ENCODE measurements at regions not wholly inside any gene's neighbourhood (a gene's known extent, or its start where the extent isn't known, plus 50 kb on each side); places are given as distances from the start of the nearest gene placed in this dataset.
"Not testable (repeated sequence)": the region's sequence is repeated elsewhere in the genome, so short reads cannot be mapped to it uniquely, and the experiment has no call there.

DNA sequence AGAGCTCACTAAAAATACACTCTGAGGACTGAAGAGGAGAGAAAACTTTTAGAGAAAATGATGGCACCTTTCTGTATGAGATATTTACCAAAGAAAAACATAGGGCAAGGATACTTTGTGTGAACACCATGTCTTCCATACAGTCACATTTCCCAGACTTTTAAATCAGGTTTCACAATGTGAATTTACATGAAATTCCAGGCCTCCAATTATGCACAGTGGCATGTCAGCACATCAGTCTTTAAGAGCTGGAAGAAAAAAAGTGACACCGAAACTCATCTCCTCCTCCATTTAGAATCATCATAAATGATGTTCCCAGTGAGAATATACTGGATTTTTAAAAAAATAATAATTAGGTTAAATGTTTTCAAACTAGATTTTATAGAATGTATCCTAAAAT lies 232.2 kb upstream of the UBASH3B start:
- H3K27me3 Mint-ChIP-seq (ENCODE audit: low read depth): no peaks in the 10 kb centered on the region
- H3K4me1 Mint-ChIP-seq (ENCODE audit: low read depth): no peaks in the 10 kb centered on the region
- no peak overlapping the region for H3K4me3 Mint-ChIP-seq
- H3K9me3 Mint-ChIP-seq: no peaks in the 10 kb centered on the region
- ATAC-seq (replicated peaks in 1 of 2) (no peak), DNase-seq (no peak)
- H3K36me3 Mint-ChIP-seq (ENCODE audit: insufficient read depth in 2 of 2): no peaks in the 10 kb centered on the region
- H3K27ac Mint-ChIP-seq: no peak overlapping the region

DNA sequence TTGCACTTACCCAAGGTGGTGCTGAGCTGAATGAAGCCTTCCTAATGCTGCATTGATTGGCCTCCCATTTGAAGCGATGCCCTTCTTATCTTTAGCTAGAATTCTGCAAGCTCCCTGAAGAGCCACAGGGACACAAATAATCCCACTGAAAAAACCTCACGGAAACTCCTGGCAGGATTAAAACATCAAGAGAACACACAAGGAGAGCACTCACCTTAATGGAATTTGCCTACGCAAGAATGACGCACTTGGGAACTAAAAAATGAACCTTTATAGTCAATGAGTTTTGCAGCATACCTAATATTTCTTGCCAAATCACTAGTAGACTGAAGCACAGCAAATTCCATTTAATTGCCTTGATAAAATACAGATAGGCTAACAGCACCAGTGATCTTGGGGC lies 232.8 kb upstream of the UBASH3B start:
- Mint-ChIP-seq H3K27ac (no peak overlapping the region), H3K4me1 (ENCODE audit: low read depth) (no peaks in the 10 kb centered on the region), H3K9me3 (no peaks in the 10 kb centered on the region), H3K4me3 (no peak overlapping the region), H3K27me3 (ENCODE audit: low read depth) (no peaks in the 10 kb centered on the region), H3K36me3 (ENCODE audit: insufficient read depth in 2 of 2) (no peaks in the 10 kb centered on the region)
- no peak for ATAC-seq (replicated peaks in 1 of 2)
- no peak for DNase-seq

DNA sequence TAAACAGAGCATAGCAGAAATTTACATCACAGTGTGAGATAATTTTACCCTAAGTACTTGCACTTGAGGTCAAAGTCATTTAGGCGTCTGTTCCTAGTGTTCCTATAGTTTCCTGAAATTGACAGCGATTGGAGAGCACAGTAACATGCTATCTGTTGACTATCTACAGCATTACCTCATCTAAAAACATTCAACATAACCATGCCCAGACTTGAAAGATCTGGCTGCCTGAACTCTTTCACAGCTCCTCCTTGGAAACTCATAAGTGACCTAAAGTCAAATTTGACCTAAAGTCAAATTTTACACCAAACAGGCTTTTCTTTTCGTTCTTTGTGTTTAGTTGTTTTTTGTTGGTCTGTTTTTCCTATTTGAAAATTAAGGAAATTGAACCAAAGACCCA lies 233.8 kb upstream of the UBASH3B start:
- DNase-seq (no peak), ATAC-seq (replicated peaks in 1 of 2) (no peak)
- H3K9me3 Mint-ChIP-seq: no peaks in the 10 kb centered on the region
- no peak overlapping the region for H3K27ac Mint-ChIP-seq
- H3K4me1 Mint-ChIP-seq (ENCODE audit: low read depth): no peaks in the 10 kb centered on the region
- H3K36me3 Mint-ChIP-seq (ENCODE audit: insufficient read depth in 2 of 2): no peaks in the 10 kb centered on the region
- H3K4me3 Mint-ChIP-seq: no peak overlapping the region
- H3K27me3 Mint-ChIP-seq (ENCODE audit: low read depth): no peaks in the 10 kb centered on the region

DNA sequence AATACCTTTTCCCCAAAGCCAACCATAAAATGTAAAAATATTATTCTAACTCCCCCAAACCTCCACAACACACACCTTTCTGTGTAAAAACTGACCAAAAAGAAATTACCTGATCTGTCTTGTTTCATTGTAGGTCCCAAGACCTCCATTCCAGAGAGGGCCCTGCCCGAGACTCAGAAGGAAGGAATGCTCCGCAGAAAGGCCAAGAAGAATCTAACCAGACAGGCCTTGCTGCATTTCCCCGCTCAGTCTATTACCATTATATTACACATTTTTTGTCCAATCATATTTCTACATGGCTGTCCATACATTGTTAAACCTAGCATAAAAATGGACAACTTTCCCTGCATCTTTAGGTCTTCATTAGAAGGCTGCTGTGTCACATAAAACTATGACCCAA lies 237.5 kb upstream of the UBASH3B start:
- no peak for ATAC-seq (replicated peaks in 1 of 2)
- Mint-ChIP-seq H3K27me3 (ENCODE audit: low read depth) (no peaks in the 10 kb centered on the region), H3K4me3 (no peak overlapping the region), H3K9me3 (peaks cover 3 to 5% of the 10 kb centered on the region in 2 donors), H3K27ac (no peak overlapping the region), H3K4me1 (ENCODE audit: low read depth) (no peaks in the 10 kb centered on the region), H3K36me3 (ENCODE audit: insufficient read depth in 2 of 2) (no peaks in the 10 kb centered on the region)
- DNase-seq: no peak

DNA sequence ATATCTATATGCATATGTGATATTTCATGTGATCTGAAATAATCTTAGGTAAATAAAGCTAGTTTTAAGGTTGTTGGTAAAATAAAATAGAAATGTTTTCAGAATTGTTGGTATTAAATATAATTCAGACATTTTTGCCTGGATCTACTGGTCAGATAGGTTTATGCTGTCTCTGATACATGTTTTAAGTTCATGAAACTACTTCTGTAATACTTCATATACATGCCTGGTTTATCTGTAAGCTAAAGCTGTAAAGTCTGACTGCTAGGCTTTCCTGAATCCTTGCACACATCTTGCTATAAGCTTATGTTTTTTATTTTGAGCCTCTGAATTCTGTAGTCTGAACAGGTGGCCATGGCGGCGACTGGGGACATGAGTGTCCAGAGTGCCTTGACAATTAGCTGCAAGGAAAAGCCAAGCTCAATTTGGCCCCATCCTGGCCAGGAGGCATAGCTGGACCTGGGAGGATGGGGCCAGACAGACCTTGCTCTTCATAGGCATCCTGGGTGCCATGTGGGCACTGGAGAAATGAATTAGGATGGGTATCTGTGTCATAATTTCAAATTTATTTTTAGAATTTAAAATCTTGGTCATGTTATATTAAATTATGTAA lies 241.0 kb upstream of the UBASH3B start:
- Mint-ChIP-seq H3K27ac (no peak overlapping the region), H3K27me3 (ENCODE audit: low read depth) (peaks cover 12% of the 10 kb centered on the region), H3K4me3 (no peak overlapping the region), H3K36me3 (ENCODE audit: insufficient read depth in 2 of 2) (no peaks in the 10 kb centered on the region), H3K9me3 (peaks cover 3 to 7% of the 10 kb centered on the region in 2 donors), H3K4me1 (ENCODE audit: low read depth) (no peaks in the 10 kb centered on the region)
- ATAC-seq (replicated peaks in 1 of 2) (no peak), DNase-seq (no peak)

DNA sequence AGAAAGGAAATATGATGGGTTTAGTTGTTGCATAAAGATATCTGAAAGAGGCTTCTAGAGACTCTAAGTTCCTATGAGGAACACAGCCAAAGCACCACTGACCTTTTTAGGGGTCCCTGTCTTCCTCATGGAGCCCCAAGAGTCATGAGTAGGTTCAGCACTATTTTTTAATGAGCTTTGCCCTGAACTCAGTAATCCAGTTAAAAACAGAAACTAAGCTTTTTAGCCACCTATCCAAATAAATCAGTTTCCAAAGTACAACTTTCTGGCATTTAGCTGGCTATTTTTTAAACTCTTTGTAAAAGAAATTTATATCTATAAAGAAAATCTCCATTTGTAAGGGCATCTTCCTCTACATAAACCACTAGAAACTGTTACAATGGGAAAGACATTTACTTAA lies 241.8 kb upstream of the UBASH3B start:
- Mint-ChIP-seq H3K9me3 (peaks cover 3 to 7% of the 10 kb centered on the region in 2 donors), H3K27ac (no peak overlapping the region), H3K36me3 (ENCODE audit: insufficient read depth in 2 of 2) (no peaks in the 10 kb centered on the region), H3K4me1 (ENCODE audit: low read depth) (no peaks in the 10 kb centered on the region), H3K4me3 (no peak overlapping the region), H3K27me3 (ENCODE audit: low read depth) (peaks cover 14% of the 10 kb centered on the region)
- DNase-seq (no peak), ATAC-seq (replicated peaks in 1 of 2) (no peak)

DNA sequence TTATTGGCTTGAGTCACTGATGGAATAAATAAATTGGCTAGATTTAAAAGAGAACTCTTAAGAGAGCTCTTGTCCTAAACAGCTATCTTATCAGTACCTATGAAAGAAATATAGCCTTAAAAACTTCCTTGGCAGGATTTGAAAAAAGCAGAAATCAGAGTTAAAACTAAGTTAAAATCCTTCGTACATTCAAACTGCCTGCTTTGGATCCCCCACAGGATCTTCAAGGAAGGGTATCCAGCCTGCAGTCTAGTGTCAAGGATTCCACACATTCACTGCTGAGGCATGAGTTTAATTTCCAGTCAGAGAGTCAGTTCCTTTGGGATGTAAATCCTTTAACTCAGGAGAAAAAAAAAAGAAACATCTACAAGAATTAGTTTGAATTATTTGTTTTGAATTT lies 242.9 kb upstream of the UBASH3B start:
- Mint-ChIP-seq H3K27ac (no peak overlapping the region), H3K4me1 (ENCODE audit: low read depth) (no peaks in the 10 kb centered on the region), H3K4me3 (no peak overlapping the region), H3K9me3 (peaks cover 3 to 7% of the 10 kb centered on the region in 2 donors), H3K27me3 (ENCODE audit: low read depth) (peaks cover 20% of the 10 kb centered on the region), H3K36me3 (ENCODE audit: insufficient read depth in 2 of 2) (no peaks in the 10 kb centered on the region)
- ATAC-seq (replicated peaks in 1 of 2) (no peak), DNase-seq (no peak)

DNA sequence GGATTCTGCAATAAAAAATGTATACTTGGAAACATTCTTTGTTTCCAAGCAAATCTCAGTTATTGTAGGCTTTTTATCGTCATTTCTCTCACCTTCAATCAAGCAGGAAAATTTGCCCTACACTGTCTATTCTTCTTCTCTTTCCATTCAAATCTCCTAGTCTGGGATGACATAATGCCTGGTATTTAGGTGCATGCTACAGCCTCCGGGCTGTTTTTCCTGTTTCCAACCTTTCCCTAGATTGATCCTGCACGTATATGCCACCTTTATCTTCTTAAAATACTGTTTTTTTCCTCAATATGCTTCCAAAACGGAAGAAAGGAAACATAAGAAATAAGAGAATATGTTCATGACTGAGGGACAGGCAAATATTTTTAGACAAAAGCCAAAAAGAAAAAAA lies 249.1 kb upstream of the UBASH3B start:
- Mint-ChIP-seq H3K4me1 (ENCODE audit: low read depth) (no peaks in the 10 kb centered on the region), H3K27me3 (ENCODE audit: low read depth) (peaks cover 20% of the 10 kb centered on the region), H3K36me3 (ENCODE audit: insufficient read depth in 2 of 2) (no peaks in the 10 kb centered on the region), H3K9me3 (peaks cover 0 to 5% of the 10 kb centered on the region in 2 donors), H3K4me3 (no peak overlapping the region), H3K27ac (no peak overlapping the region)
- no peak for ATAC-seq (replicated peaks in 1 of 2)
- DNase-seq: no peak

DNA sequence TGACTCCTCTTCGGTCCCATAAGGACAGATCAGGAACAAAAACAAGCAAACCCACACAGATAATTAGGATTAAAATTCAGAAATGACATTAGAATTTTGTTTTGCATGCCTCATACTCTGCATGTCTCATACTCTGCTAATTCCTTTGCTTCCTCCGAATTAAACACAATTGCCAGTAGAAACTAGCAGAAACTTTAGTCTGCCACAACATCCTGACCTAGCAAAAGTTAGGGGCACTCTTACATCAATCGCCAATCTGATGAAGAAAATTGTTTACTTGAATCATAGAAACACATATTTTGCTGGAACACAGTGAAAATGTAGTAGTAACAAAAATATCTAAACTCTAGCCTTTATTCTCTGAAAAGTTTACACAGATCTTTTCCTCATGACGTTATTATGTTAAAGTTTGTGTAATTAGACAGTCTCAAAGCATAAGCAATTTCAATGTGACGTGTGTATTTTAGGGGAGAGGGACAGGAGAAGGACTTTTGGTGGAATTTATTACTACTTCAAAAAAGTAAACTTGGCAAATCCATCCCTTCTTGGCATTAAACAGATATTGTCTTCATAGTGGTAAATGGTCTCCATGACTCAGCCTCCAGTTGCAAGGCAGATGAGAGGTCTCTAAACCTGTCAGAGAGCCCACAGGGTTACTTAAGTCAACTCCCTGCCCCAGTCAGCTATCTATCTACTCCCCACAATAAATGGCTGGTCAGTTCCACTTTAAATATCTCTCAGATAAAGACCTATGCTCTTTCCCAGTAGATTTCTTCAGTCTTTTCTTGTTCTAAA lies 249.8 kb upstream of the UBASH3B start:
- Mint-ChIP-seq H3K4me1 (ENCODE audit: low read depth) (no peaks in the 10 kb centered on the region), H3K9me3 (peaks cover 0 to 5% of the 10 kb centered on the region in 2 donors)
- DNase-seq: no peak

DNA sequence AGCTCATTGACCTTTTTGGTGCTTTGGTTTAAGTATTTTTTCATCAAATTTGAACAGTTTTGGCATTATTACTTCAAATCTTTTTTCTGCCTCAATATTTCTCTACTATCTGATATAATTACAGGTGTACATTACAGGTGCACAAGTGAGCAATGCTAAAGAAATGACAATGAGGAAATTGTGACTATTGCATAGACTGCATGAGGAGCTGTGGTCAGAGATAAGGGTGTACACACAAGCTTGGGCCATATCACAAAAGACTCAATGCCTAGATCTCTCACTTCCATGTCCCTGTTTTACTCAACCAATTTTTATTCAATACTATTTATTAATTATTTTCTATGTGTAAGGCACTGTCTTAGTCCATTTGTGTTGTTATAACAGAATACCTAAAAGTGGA lies 251.0 kb upstream of the UBASH3B start:
- Mint-ChIP-seq H3K27me3 (ENCODE audit: low read depth) (peaks cover 7% of the 10 kb centered on the region), H3K4me3 (no peak overlapping the region), H3K9me3 (peaks cover 0 to 5% of the 10 kb centered on the region in 2 donors), H3K27ac (no peak overlapping the region), H3K36me3 (ENCODE audit: insufficient read depth in 2 of 2) (no peaks in the 10 kb centered on the region), H3K4me1 (ENCODE audit: low read depth) (peaks cover 3% of the 10 kb centered on the region)
- DNase-seq: no peak
- no peak for ATAC-seq (replicated peaks in 1 of 2)

More for the DNA sequence above, 249.8 kb upstream of the UBASH3B start:
- no peaks in the 10 kb centered on the region for H3K36me3 Mint-ChIP-seq (ENCODE audit: insufficient read depth in 2 of 2)
- ATAC-seq (replicated peaks in 1 of 2): no peak
- H3K27ac Mint-ChIP-seq: no peak overlapping the region
- no peak overlapping the region for H3K4me3 Mint-ChIP-seq
- peaks cover 17% of the 10 kb centered on the region for H3K27me3 Mint-ChIP-seq (ENCODE audit: low read depth)

DNA sequence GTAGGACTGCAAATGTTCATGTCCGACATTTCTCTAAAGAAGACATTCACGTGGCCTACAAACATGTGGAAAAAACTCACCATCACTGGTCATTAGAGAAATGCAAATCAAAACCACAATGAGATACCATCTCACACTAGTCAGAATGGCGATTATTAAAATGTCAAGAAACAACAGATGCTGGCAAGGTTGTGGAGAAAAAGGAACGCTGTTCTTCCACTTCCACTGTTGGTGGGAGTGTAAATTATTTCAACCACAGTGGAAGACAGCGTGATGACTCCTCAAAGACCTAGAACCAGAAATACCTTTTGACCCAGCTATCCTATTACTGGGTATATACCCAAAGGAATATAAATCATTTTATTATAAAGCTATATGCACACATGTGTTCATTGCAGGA lies 253.9 kb upstream of the UBASH3B start:
- H3K27ac Mint-ChIP-seq; H3K9me3 Mint-ChIP-seq; DNase-seq; H3K36me3 Mint-ChIP-seq (ENCODE audit: insufficient read depth in 2 of 2); H3K27me3 Mint-ChIP-seq (ENCODE audit: low read depth); ATAC-seq (replicated peaks in 1 of 2); H3K4me3 Mint-ChIP-seq: not testable (repeated sequence)
- peaks cover 22% of the 10 kb centered on the region for H3K4me1 Mint-ChIP-seq (ENCODE audit: low read depth)

DNA sequence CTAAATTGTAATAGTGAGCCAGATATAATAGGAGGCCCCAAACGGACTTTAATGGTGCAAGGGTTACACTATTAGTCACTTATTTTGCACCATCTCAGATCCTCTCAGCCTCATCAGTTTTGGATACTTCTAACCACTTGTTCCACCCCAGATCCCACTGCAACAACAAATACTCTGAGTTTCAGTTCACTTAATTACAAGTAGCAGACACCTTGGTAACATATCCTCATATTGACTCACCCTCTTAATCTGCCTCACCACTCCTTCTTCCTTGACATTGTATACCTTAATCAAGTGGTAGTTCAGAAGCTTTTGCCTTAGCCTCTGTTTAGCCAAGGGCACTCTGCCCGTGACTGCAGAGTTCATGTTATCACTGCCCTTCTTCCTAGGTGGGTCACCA lies 256.1 kb upstream of the UBASH3B start:
- DNase-seq (peak; percentile 4 to 7), ATAC-seq (replicated peaks in 1 of 2) (peak; percentile 81)
- H3K27ac Mint-ChIP-seq: peak overlapping the region; percentile 1
- H3K27me3 Mint-ChIP-seq (ENCODE audit: low read depth): peaks cover 5% of the 10 kb centered on the region
- no peaks in the 10 kb centered on the region for H3K36me3 Mint-ChIP-seq (ENCODE audit: insufficient read depth in 2 of 2)
- H3K4me3 Mint-ChIP-seq: peak overlapping the region; percentile 1 to 8
- H3K9me3 Mint-ChIP-seq: peaks cover 0 to 1% of the 10 kb centered on the region in 2 donors
- H3K4me1 Mint-ChIP-seq (ENCODE audit: low read depth): peaks cover 22% of the 10 kb centered on the region

DNA sequence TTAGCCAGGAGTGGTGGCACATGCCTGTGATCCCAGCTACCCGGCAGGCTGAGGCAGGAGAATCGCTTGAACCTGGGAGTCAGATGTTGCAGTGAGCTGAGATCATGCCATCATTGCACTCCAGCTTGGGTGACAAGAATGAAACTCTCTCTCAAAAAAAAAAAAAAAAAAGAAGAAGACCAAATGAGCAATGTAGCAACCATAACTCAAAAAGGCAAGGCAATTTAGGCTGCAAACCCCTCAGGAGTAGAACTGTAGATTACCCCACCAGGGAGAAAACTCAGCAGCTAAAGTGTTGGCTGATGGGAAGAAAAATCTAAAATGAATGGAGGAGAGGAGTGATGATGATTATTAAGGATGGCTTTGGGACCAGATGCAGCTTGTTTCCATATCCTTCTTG lies 256.7 kb upstream of the UBASH3B start:
- DNase-seq: peak in 1 of 2 donors; percentile 3
- peak; percentile 43 to 55 for ATAC-seq (replicated peaks in 1 of 2)
- peaks cover 22% of the 10 kb centered on the region for H3K4me1 Mint-ChIP-seq (ENCODE audit: low read depth)
- no peaks in the 10 kb centered on the region for H3K36me3 Mint-ChIP-seq (ENCODE audit: insufficient read depth in 2 of 2)
- peaks cover 5% of the 10 kb centered on the region for H3K27me3 Mint-ChIP-seq (ENCODE audit: low read depth)
- peak overlapping the region; percentile 14 for H3K27ac Mint-ChIP-seq
- H3K4me3 Mint-ChIP-seq: peak overlapping the region; percentile 1 to 8
- H3K9me3 Mint-ChIP-seq: peaks cover 0 to 1% of the 10 kb centered on the region in 2 donors

Data from activated T-cell treated with anti-CD3 and anti-CD28 coated beads, Interleukin-2, amount 50 U/mL, for 72 hours (primary cell).